H1 (cell line): ENCODE measurements at regions not wholly inside any gene's neighbourhood (a gene's known extent, or its start where the extent isn't known, plus 50 kb on each side); places are given as distances from the start of the nearest gene placed in this dataset.

Experiments used
- CHD7 ChIP-seq: fragments of 300-600 bp; sonication (generic); IDR thresholded peaks from 2 replicates; pipeline ENCODE4 v1.7.1; 2012; ENCODE audit warnings: low read length, moderate library complexity, mild to moderate bottlenecking, inconsistent platforms; ENCODE audit not compliant: insufficient replicate concordance

DNA sequence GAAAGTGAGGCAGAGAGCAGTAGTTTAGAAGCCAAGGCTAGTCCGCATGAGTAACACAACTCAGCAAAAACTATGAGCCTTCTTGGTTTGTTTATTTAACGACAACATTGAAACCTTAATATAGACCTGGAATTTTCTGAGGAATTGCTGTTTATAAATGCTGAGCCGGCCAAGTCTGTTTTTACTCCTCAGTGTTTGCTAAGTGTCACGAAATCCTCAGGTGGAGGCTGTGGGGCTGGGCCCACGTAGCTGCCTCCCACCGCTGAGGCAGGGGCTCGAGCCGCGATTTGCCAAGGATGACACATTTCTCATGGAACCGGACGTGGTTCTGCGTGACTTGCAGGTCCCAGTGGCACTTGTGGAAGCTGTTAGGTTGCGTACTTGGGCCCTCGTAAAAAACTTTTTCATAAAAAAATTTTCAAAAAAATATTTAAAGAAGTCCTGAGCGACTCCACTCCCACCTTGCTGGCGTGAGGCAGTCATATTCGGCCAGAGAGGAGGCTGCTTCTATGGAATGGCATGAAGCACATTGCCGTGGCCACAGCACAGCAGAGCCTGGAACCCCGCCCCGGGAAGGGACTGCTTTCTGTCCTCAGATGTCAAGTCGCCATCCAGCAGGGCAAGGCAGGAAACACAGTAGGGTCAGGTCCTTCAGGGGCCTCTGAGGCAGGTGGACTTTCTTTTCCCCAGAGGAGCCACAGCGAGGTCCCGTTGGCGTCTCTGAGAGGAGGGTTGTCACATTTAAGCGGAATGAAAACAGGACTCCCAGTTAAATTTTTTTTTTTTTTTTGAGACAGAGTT lies 64.8 kb upstream of the PCSK6 start (continued):
- no peak for TF ChIP-seq CHD7
